ENCODE measurements at regions not wholly inside any gene's neighbourhood (a gene's known extent, or its start where the extent isn't known, plus 50 kb on each side); places are given as distances from the start of the nearest gene placed in this dataset.

- Histone ChIP-seq H3K27me3 (no peaks in the 10 kb centered on the region), H3K4me3 (no peak overlapping the region), H3K79me2 (no peaks in the 10 kb centered on the region), H4K20me1 (ENCODE audit: insufficient read depth, poor library complexity, severe bottlenecking) (no peaks in the 10 kb centered on the region), H3K36me3 (replicated peaks; ENCODE audit: insufficient read depth, low read depth) (no peaks in the 10 kb centered on the region), H3K4me1 (ENCODE audit: insufficient read depth) (no peaks in the 10 kb centered on the region), H3K9me2 (replicated peaks; ENCODE audit: insufficient read depth) (no peaks in the 10 kb centered on the region), H2AFZ (no peak overlapping the region), H3K9me3 (ENCODE audit: low read depth) (no peaks in the 10 kb centered on the region), H3K27ac (no peak overlapping the region), H3K4me2 (no peak overlapping the region)
- no peak for TF ChIP-seq EZH2 (IDR thresholded peaks at IDR 0.05; ENCODE audit: borderline replicate concordance)
- TF ChIP-seq CTCF (IDR thresholded peaks at IDR 0.05; ENCODE audit: poor library complexity): no peak
- TF ChIP-seq EZH2phosphoT487 (IDR thresholded peaks at IDR 0.05; ENCODE audit: low read depth, severe bottlenecking, unreplicated experiment): no peak
- DNase-seq (ENCODE audit: low spot score): no peak
- 83% methylated on average over 2 of the region's 2 CpGs for WGBS (ENCODE audit: low lambda C conversion rate, missing lambda C conversion rate)
These were observed 1053.3 kb downstream of the VRK1 start for GRCh38 chr14:97850466-97850865.

DNA sequence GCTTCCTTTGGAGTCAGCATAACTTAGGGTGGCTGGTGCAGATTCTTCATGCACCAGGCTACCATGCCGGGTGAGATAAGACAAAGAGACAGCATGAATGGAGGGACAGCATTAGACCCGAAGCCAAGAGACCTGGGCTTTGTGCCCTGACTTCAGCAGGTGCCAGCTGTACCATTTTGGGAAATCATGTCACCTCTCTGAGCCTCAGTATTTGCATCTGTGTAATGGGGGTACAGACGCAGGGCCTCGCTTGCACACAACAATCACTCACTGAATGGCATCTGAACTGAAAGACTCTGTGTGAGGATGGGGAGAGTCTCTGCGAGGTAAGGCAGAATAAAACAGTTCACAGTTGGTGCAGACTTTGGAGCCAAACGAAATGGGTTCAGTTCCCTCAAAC lies 1053.7 kb downstream of the VRK1 start:
- Histone ChIP-seq H3K9me3 (ENCODE audit: low read depth) (no peaks in the 10 kb centered on the region), H3K4me2 (no peak overlapping the region), H3K79me2 (no peaks in the 10 kb centered on the region), H4K20me1 (ENCODE audit: insufficient read depth, poor library complexity, severe bottlenecking) (no peaks in the 10 kb centered on the region), H2AFZ (no peak overlapping the region), H3K27me3 (no peaks in the 10 kb centered on the region), H3K36me3 (replicated peaks; ENCODE audit: insufficient read depth, low read depth) (no peaks in the 10 kb centered on the region), H3K9me2 (replicated peaks; ENCODE audit: insufficient read depth) (no peaks in the 10 kb centered on the region), H3K4me3 (no peak overlapping the region), H3K27ac (no peak overlapping the region), H3K4me1 (ENCODE audit: insufficient read depth) (no peaks in the 10 kb centered on the region)
- 92% methylated on average over 6 of the region's 6 CpGs for WGBS (ENCODE audit: low lambda C conversion rate, missing lambda C conversion rate)
- no peak for TF ChIP-seq EZH2 (IDR thresholded peaks at IDR 0.05; ENCODE audit: borderline replicate concordance)
- TF ChIP-seq CTCF (IDR thresholded peaks at IDR 0.05; ENCODE audit: poor library complexity): no peak
- TF ChIP-seq EZH2phosphoT487 (IDR thresholded peaks at IDR 0.05; ENCODE audit: low read depth, severe bottlenecking, unreplicated experiment): no peak
- DNase-seq (ENCODE audit: low spot score): no peak

DNA sequence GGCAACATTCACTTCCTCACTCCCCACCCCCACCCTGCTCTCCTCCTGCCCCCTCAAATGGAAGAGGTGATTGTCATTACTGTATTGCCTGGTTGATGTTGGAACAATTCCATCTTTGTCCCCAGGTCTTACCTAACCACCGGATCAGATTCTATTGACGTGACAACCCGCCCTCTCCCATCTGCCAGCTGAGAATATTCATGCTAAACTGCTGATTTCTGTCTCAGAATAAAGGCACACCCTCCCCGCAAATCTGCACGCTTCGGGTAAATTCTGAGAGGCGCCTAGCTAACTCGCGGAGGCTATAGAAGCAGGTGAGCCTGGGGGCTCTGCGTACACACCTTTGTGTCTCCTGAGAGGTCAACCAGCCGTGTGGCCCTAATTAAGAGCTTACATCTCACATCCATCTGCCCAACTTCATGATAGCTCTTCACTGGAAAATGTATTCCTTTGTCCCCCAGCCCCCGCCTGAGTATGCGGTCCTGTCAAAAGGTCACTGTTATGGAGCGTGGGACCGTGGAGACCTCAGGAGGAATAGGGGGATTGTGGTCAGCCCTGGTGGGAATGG lies 1054.3 kb downstream of the VRK1 start:
- Histone ChIP-seq H4K20me1 (ENCODE audit: insufficient read depth, poor library complexity, severe bottlenecking) (no peaks in the 10 kb centered on the region), H3K4me1 (ENCODE audit: insufficient read depth) (no peaks in the 10 kb centered on the region), H3K27me3 (no peaks in the 10 kb centered on the region), H2AFZ (no peak overlapping the region), H3K9me2 (replicated peaks; ENCODE audit: insufficient read depth) (no peaks in the 10 kb centered on the region), H3K4me2 (no peak overlapping the region), H3K79me2 (no peaks in the 10 kb centered on the region), H3K36me3 (replicated peaks; ENCODE audit: insufficient read depth, low read depth) (no peaks in the 10 kb centered on the region), H3K9me3 (ENCODE audit: low read depth) (no peaks in the 10 kb centered on the region), H3K4me3 (no peak overlapping the region), H3K27ac (no peak overlapping the region)
- DNase-seq (ENCODE audit: low spot score): no peak
- no peak for TF ChIP-seq CTCF (IDR thresholded peaks at IDR 0.05; ENCODE audit: poor library complexity)
- TF ChIP-seq EZH2 (IDR thresholded peaks at IDR 0.05; ENCODE audit: borderline replicate concordance): no peak
- TF ChIP-seq EZH2phosphoT487 (IDR thresholded peaks at IDR 0.05; ENCODE audit: low read depth, severe bottlenecking, unreplicated experiment): no peak
- WGBS (ENCODE audit: low lambda C conversion rate, missing lambda C conversion rate): 80% methylated on average over 15 of the region's 15 CpGs

DNA sequence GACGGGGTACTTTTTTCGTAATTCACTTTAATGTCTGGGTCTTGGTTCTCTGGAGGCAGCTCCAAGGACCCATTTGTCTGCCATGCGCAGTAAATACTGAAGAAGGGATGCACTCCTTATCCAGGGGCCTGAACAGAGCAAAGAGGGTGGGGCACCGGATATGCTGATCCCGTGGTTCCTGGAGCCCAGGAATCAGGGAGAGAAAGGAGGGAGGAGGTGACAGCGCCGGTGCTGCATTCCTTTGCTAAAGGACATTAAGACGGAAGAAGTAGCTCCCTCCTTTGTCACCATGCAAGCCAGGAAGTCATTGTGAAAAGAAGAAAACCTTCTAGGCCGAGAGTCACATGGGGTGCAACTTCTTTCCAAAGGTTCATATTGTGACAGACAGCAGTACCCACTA lies 1057.7 kb downstream of the VRK1 start:
- TF ChIP-seq EZH2phosphoT487 (IDR thresholded peaks at IDR 0.05; ENCODE audit: low read depth, severe bottlenecking, unreplicated experiment): no peak
- no peak overlapping the region for H3K4me2 ChIP-seq
- no peaks in the 10 kb centered on the region for H3K36me3 ChIP-seq (replicated peaks; ENCODE audit: insufficient read depth, low read depth)
- no peaks in the 10 kb centered on the region for H3K9me2 ChIP-seq (replicated peaks; ENCODE audit: insufficient read depth)
- H4K20me1 ChIP-seq (ENCODE audit: insufficient read depth, poor library complexity, severe bottlenecking): no peaks in the 10 kb centered on the region
- H3K27me3 ChIP-seq: no peaks in the 10 kb centered on the region
- no peak overlapping the region for H2AFZ ChIP-seq
- H3K9me3 ChIP-seq (ENCODE audit: low read depth): no peaks in the 10 kb centered on the region
- no peaks in the 10 kb centered on the region for H3K4me1 ChIP-seq (ENCODE audit: insufficient read depth)
- DNase-seq (ENCODE audit: low spot score): no peak
- no peaks in the 10 kb centered on the region for H3K79me2 ChIP-seq
- no peak overlapping the region for H3K4me3 ChIP-seq
- H3K27ac ChIP-seq: no peak overlapping the region
- 76% methylated on average over 9 of the region's 9 CpGs for WGBS (ENCODE audit: low lambda C conversion rate, missing lambda C conversion rate)
